Fibroblast of pulmonary artery (primary cell): ENCODE measurements at regions not wholly inside any gene's neighbourhood (a gene's known extent, or its start where the extent isn't known, plus 50 kb on each side); places are given as distances from the start of the nearest gene placed in this dataset.

ENCODE experiments used
- DNase-seq: peaks from one replicate; pipeline ENCODE4 v3.0.0-alpha.2; 2010; ENCODE audit warnings: low read depth
- H3K4me3 ChIP-seq: replicated peaks from 2 replicates; pipeline ENCODE4 v1.5.1; 2011; ENCODE audit warnings: low read depth, mild to moderate bottlenecking, control low read depth, low read length, moderate library complexity
- CTCF ChIP-seq: IDR thresholded peaks from 2 replicates; pipeline ENCODE4 v1.5.1; 2011; ENCODE audit warnings: mild to moderate bottlenecking, control low read depth, low read length, inconsistent platforms; ENCODE audit errors: missing control alignments

- TF ChIP-seq CTCF: no peak
- H3K4me3 ChIP-seq: no peak overlapping the region
- peak; percentile 65 for DNase-seq
Observed at GRCh38 chr4:10172278-10172921, 55.8 kb upstream of the WDR1 start.

GRCh38 chr4:10171055-10171454, 54.5 kb upstream of the WDR1 start:
- no peak for DNase-seq
- TF ChIP-seq CTCF: no peak
- H3K4me3 ChIP-seq: no peak overlapping the region

DNA sequence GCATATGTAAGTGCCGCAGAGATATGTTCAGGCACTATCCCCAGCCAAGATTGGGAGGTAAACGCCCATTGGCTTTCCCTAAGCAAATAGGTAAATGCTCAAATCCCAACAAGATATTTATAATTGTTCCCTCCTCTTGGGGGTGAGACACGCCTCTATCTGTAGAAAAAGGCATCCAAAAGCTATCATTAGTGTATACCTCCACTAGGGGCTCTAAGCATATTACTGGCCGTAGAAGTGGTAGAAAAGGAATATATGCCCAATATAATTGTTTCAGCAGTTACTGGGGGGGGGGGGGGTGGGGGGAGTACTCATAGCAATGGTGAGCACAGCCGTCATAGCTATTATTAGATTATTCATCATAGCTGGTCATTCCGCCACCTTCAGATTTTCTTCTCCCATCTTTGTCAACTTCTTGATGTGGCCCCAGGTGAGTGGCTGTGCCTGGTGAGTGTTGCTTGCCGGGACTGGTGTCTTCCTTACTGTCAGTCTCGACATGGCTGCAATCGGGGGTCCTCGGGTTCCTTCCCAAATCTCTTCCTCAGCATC, 53.3 kb upstream of the WDR1 start:
- H3K4me3 ChIP-seq: no peak overlapping the region
- no peak for TF ChIP-seq CTCF
- no peak for DNase-seq

DNA sequence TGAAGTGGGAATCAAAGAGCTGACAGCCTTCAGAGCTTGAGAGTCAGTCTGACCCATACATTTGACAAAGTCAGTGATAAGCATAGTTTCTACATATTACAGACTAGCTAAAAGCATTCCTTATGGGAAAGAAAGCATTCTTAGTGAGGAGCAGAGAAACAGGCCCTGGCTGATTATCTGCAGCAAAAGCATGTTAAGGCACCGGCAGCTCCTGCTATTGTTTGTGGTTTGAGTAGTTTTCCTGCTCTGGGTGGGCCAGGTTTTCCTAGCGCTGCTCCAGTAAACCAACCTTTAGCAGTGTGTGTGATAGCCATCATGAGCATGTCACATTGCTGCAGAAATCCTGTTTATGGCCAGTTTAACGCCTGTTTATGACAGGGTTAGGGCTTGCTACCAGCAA, 51.6 kb upstream of the WDR1 start:
- TF ChIP-seq CTCF: no peak
- H3K4me3 ChIP-seq: no peak overlapping the region
- DNase-seq: no peak

GRCh38 chr4:10167201-10167600, 50.6 kb upstream of the WDR1 start:
- no peak for TF ChIP-seq CTCF
- no peak overlapping the region for H3K4me3 ChIP-seq
- DNase-seq: no peak
